ENCODE measurements at regions not wholly inside any gene's neighbourhood (a gene's known extent, or its start where the extent isn't known, plus 50 kb on each side); places are given as distances from the start of the nearest gene placed in this dataset.
"Not testable (repeated sequence)": the region's sequence is repeated elsewhere in the genome, so short reads cannot be mapped to it uniquely, and the experiment has no call there.

- DNase-seq (ENCODE audit: low spot score in 2 of 2) (no peak), FAIRE-seq (no peak)
Observed at GRCh38 chrX:55326985-55327384, 62.3 kb upstream of the PAGE3 start.

- FAIRE-seq = no peak
- DNase-seq (ENCODE audit: low spot score in 2 of 2) = no peak
Observed at GRCh38 chrX:55335296-55335695, 70.6 kb upstream of the PAGE3 start.

- no peak for FAIRE-seq
- DNase-seq (ENCODE audit: low spot score in 2 of 2) = no peak
Observed at GRCh38 chrX:55336176-55336575, 71.5 kb upstream of the PAGE3 start.

DNA sequence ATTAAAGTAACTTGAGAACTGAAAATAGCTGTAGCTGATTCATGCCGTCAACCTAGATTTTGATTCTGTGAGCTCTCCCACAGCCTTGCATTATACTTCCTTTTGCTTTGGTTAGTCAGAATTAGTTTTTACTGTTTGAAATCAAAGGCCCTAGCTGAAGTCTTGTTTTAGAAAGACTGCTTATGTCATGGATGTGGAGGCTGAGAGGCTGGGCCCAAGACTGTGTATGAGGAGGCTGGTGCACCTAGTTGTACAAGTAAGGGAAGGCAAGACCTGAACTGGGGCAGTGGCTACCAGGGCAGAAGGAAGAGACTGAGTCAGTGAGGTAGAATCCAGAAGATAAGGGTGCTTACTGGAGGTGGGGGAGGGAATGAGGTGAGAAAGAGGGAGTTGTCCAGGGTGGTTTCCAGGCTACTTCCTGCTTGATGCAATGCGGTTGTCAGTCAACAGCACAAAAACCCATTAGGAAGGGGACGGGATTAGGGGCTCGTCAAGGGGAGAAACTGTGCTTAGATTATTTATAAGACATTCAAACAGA lies 76.2 kb upstream of the PAGE3 start:
- FAIRE-seq = no peak

GRCh38 chrX:55342533-55343501 lies 78.1 kb upstream of the PAGE3 start:
- DNase-seq (ENCODE audit: low spot score in 2 of 2) (peak in 1 of 2 donors; percentile 4), FAIRE-seq (no peak)

More for the DNA sequence above, 76.2 kb upstream of the PAGE3 start:
- peak in 1 of 2 donors; percentile 2 for DNase-seq (ENCODE audit: low spot score in 2 of 2)

DNA sequence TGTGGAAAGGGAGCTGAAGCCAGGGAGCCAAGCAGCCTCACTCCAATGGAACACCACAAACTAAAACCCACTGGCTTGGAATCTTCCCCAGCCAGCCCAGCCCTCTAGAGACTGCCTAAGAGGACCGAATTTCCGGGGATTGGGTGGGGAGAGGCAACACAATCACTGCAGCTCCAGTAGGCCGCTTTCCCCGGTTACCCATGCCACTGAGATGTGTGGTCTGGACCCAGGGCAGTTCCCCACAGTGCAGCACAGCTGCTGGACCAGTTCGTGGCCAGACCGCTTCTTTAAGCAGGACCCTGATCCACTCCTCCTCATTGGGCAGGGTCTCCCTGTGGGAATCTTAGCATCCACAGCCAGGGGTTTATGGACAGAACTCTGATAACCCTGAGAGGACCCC lies 91.9 kb upstream of the PAGE3 start:
- no peak for DNase-seq (ENCODE audit: low spot score in 2 of 2)
- no peak for FAIRE-seq

- DNase-seq (ENCODE audit: low spot score in 2 of 2) (no peak), FAIRE-seq (no peak)
Observed at GRCh38 chrX:55357236-55357635, 92.5 kb upstream of the PAGE3 start.

DNA sequence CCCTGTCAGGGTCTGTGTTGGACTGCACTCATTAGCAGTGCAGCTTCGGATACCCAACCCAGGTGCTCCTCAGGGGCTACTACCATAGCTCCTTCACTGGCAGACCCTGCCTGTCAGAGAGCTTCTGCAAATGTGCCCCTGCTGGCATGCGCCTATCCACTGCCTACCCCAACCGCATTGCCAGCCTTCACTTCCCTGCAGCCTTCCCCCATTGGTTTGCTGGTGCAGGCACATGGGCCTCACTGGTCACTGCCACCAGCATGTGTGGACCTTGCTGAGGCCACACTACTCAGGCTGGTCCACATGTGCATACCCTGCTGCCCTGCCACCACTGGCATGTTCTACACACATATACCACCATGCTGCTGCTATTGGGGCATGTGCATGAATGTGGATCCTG lies 72.5 kb upstream of the MAGEH1 start:
- DNase-seq (ENCODE audit: low spot score in 2 of 2) = no peak
- FAIRE-seq = no peak

GRCh38 chrX:55389376-55389775 lies 62.6 kb upstream of the MAGEH1 start:
- FAIRE-seq = no peak
- no peak for DNase-seq (ENCODE audit: low spot score in 2 of 2)

- not testable (repeated sequence) for FAIRE-seq; DNase-seq (ENCODE audit: low spot score in 2 of 2)
Observed at GRCh38 chrX:55396836-55397235, 55.1 kb upstream of the MAGEH1 start.
